ENCODE measurements at regions not wholly inside any gene's neighbourhood (a gene's known extent, or its start where the extent isn't known, plus 50 kb on each side); places are given as distances from the start of the nearest gene placed in this dataset.
A peak's percentile ranks its signal among the peaks of the same experiment; 100 is the strongest.
"Not testable (repeated sequence)": the region's sequence is repeated elsewhere in the genome, so short reads cannot be mapped to it uniquely, and the experiment has no call there.

DNA sequence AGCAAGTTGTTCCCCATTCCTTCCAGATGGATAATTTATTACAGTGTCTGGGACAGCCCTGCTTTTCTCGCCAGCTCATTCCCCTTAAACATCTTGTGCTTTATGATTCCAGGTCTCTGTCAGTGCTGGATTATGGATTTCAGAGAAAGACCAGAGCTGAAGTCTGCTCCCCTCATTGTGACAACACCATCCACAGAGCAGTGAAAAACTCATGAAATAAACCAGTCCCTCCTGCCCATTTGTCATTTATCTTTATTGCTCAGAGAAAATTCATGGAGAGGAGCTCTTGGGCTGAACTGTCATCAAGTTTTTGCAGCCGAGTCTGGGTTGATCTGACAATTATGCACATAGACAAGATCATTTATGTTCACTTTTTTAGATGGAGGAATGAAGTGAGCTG is 92.7 kb upstream of the GPR12 start:
- Histone ChIP-seq H2BK5ac (ENCODE audit: low read length) (no peak overlapping the region), H3K4ac (ENCODE audit: low read length) (no peak overlapping the region), H4K91ac (ENCODE audit: low read depth, low read length, poor library complexity) (no peak overlapping the region), H3K4me3 (ENCODE audit: low read length in 2 of 2) (no peak overlapping the region), H3K4me2 (ENCODE audit: insufficient read depth, low read length, poor library complexity, severe bottlenecking) (no peak overlapping the region), H2BK120ac (ENCODE audit: low read depth, low read length) (no peak overlapping the region), H3K36me3 (replicated peaks in 1 of 2; ENCODE audit: control insufficient read depth in 2 of 2, insufficient read depth in 2 of 2, low read length in 2 of 2) (no peaks in the 10 kb centered on the region), H3K27me3 (ENCODE audit: control insufficient read depth in 3 of 3, insufficient read depth in 3 of 3, low read depth in 1 of 3, low read length in 3 of 3) (peaks cover 0 to 7% (median 0%) of the 10 kb centered on the region in 3 experiments), H3K9me3 (replicated peaks in 1 of 2; ENCODE audit: control insufficient read depth in 2 of 2, insufficient read depth in 1 of 2, low read depth in 1 of 2, low read length in 2 of 2) (no peaks in the 10 kb centered on the region), H3K79me1 (ENCODE audit: low read depth, low read length) (no peaks in the 10 kb centered on the region), H3K23ac (ENCODE audit: low read depth, low read length, poor library complexity) (no peak overlapping the region), H2AK5ac (ENCODE audit: low read depth, low read length) (no peak overlapping the region), H4K8ac (ENCODE audit: low read depth, low read length) (no peak overlapping the region), H2BK12ac (ENCODE audit: low read length) (no peak overlapping the region), H2AFZ (ENCODE audit: low read length) (no peak overlapping the region), H3K14ac (ENCODE audit: low read length) (no peak overlapping the region), H3K4me1 (ENCODE audit: control insufficient read depth in 2 of 2, insufficient read depth in 1 of 2, low read depth in 1 of 2, low read length in 2 of 2) (peaks cover 0 to 3% of the 10 kb centered on the region in 2 donors), H3K27ac (replicated peaks; ENCODE audit: low read length) (no peak overlapping the region), H2BK15ac (ENCODE audit: low read length) (no peak overlapping the region), H3K9ac (ENCODE audit: low read depth, low read length, poor library complexity) (no peak overlapping the region), H3K18ac (ENCODE audit: low read length) (no peak overlapping the region)
- WGBS, 2 donors (ENCODE audit: extremely low coverage in 2 of 2, insufficient read length in 2 of 2, insufficient replicate concordance in 1 of 2), result no CpG with 5 or more reads among the region's 2 CpGs
- DNase-seq (ENCODE audit: low spot score), result no peak

- no peak overlapping the region for H2BK15ac ChIP-seq (ENCODE audit: low read length)
- no peaks in the 10 kb centered on the region for H3K36me3 ChIP-seq (replicated peaks in 1 of 2; ENCODE audit: control insufficient read depth in 2 of 2, insufficient read depth in 2 of 2, low read length in 2 of 2)
- no peaks in the 10 kb centered on the region for H3K9me3 ChIP-seq (replicated peaks in 1 of 2; ENCODE audit: control insufficient read depth in 2 of 2, insufficient read depth in 1 of 2, low read depth in 1 of 2, low read length in 2 of 2)
- no peak overlapping the region for H3K4me3 ChIP-seq (ENCODE audit: low read length in 2 of 2)
- H3K23ac ChIP-seq (ENCODE audit: low read depth, low read length, poor library complexity), result no peak overlapping the region
- H3K27me3 ChIP-seq (ENCODE audit: control insufficient read depth in 3 of 3, insufficient read depth in 3 of 3, low read depth in 1 of 3, low read length in 3 of 3), result no peaks in the 10 kb centered on the region
- no peak overlapping the region for H2BK120ac ChIP-seq (ENCODE audit: low read depth, low read length)
- no peak overlapping the region for H2BK12ac ChIP-seq (ENCODE audit: low read length)
- no peak overlapping the region for H2BK5ac ChIP-seq (ENCODE audit: low read length)
- no peak overlapping the region for H3K4me2 ChIP-seq (ENCODE audit: insufficient read depth, low read length, poor library complexity, severe bottlenecking)
- peak overlapping the region; percentile 0 for H3K27ac ChIP-seq (replicated peaks; ENCODE audit: low read length)
- no peak overlapping the region for H4K91ac ChIP-seq (ENCODE audit: low read depth, low read length, poor library complexity)
- peaks cover 0 to 2% of the 10 kb centered on the region in 2 donors for H3K4me1 ChIP-seq (ENCODE audit: control insufficient read depth in 2 of 2, insufficient read depth in 1 of 2, low read depth in 1 of 2, low read length in 2 of 2)
- no peak overlapping the region for H3K14ac ChIP-seq (ENCODE audit: low read length)
- no CpG with 5 or more reads among the region's 1 CpG for WGBS, 2 donors (ENCODE audit: extremely low coverage in 2 of 2, insufficient read length in 2 of 2, insufficient replicate concordance in 1 of 2)
- H2AK5ac ChIP-seq (ENCODE audit: low read depth, low read length), result no peak overlapping the region
- H3K4ac ChIP-seq (ENCODE audit: low read length), result no peak overlapping the region
- no peak overlapping the region for H4K8ac ChIP-seq (ENCODE audit: low read depth, low read length)
- H2AFZ ChIP-seq (ENCODE audit: low read length), result no peak overlapping the region
- H3K79me1 ChIP-seq (ENCODE audit: low read depth, low read length), result no peaks in the 10 kb centered on the region
- no peak overlapping the region for H3K18ac ChIP-seq (ENCODE audit: low read length)
- peak; percentile 15 for DNase-seq (ENCODE audit: low spot score)
- H3K9ac ChIP-seq (ENCODE audit: low read depth, low read length, poor library complexity), result no peak overlapping the region
Observed at GRCh38 chr13:26847281-26847680, 86.7 kb upstream of the GPR12 start.

- H3K9ac ChIP-seq (ENCODE audit: low read depth, low read length, poor library complexity); DNase-seq (ENCODE audit: low spot score); H4K8ac ChIP-seq (ENCODE audit: low read depth, low read length); H3K18ac ChIP-seq (ENCODE audit: low read length); H2BK15ac ChIP-seq (ENCODE audit: low read length); H2AFZ ChIP-seq (ENCODE audit: low read length); H2BK120ac ChIP-seq (ENCODE audit: low read depth, low read length); H2AK5ac ChIP-seq (ENCODE audit: low read depth, low read length); H3K9me3 ChIP-seq (replicated peaks in 1 of 2; ENCODE audit: control insufficient read depth in 2 of 2, insufficient read depth in 1 of 2, low read depth in 1 of 2, low read length in 2 of 2); H4K91ac ChIP-seq (ENCODE audit: low read depth, low read length, poor library complexity); H3K27ac ChIP-seq (replicated peaks; ENCODE audit: low read length); H2BK12ac ChIP-seq (ENCODE audit: low read length); H3K4me1 ChIP-seq (ENCODE audit: control insufficient read depth in 2 of 2, insufficient read depth in 1 of 2, low read depth in 1 of 2, low read length in 2 of 2); H3K27me3 ChIP-seq (ENCODE audit: control insufficient read depth in 3 of 3, insufficient read depth in 3 of 3, low read depth in 1 of 3, low read length in 3 of 3); H2BK5ac ChIP-seq (ENCODE audit: low read length); H3K23ac ChIP-seq (ENCODE audit: low read depth, low read length, poor library complexity); H3K4me2 ChIP-seq (ENCODE audit: insufficient read depth, low read length, poor library complexity, severe bottlenecking); H3K36me3 ChIP-seq (replicated peaks in 1 of 2; ENCODE audit: control insufficient read depth in 2 of 2, insufficient read depth in 2 of 2, low read length in 2 of 2); H3K4me3 ChIP-seq (ENCODE audit: low read length in 2 of 2); H3K79me1 ChIP-seq (ENCODE audit: low read depth, low read length); H3K14ac ChIP-seq (ENCODE audit: low read length); H3K4ac ChIP-seq (ENCODE audit: low read length): not testable (repeated sequence)
- WGBS, 2 donors (ENCODE audit: extremely low coverage in 2 of 2, insufficient read length in 2 of 2, insufficient replicate concordance in 1 of 2), result no CpG with 5 or more reads among the region's 7 CpGs
Observed at GRCh38 chr13:26845063-26845462, 84.5 kb upstream of the GPR12 start.

DNA sequence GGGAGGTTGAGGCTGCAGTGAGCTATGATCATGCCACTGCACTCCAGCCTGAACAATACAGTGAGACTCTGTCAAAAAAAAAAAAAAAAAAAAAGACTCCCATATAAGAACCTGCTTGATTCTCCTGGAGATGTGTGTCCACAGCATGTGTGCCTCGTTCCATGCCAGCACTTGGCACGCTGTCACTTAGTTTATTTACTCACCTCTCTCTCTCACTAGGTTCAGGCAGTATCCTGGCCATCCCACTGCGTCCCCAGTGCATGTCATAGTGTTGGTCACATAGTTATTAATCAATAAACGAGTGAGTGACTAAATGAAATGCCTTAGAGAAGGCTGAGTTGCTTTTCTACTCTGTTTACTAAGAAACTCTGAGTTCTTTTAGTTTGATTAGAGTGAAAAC is 79.1 kb upstream of the GPR12 start:
- Histone ChIP-seq H3K9ac (ENCODE audit: low read depth, low read length, poor library complexity) (no peak overlapping the region), H3K79me1 (ENCODE audit: low read depth, low read length) (no peaks in the 10 kb centered on the region), H3K9me3 (replicated peaks in 1 of 2; ENCODE audit: control insufficient read depth in 2 of 2, insufficient read depth in 1 of 2, low read depth in 1 of 2, low read length in 2 of 2) (no peaks in the 10 kb centered on the region), H3K27me3 (ENCODE audit: control insufficient read depth in 3 of 3, insufficient read depth in 3 of 3, low read depth in 1 of 3, low read length in 3 of 3) (peaks cover 0 to 3% (median 0%) of the 10 kb centered on the region in 3 experiments), H3K23ac (ENCODE audit: low read depth, low read length, poor library complexity) (no peak overlapping the region), H4K8ac (ENCODE audit: low read depth, low read length) (no peak overlapping the region), H3K14ac (ENCODE audit: low read length) (no peak overlapping the region), H2BK12ac (ENCODE audit: low read length) (no peak overlapping the region), H3K4me2 (ENCODE audit: insufficient read depth, low read length, poor library complexity, severe bottlenecking) (no peak overlapping the region), H3K36me3 (replicated peaks in 1 of 2; ENCODE audit: control insufficient read depth in 2 of 2, insufficient read depth in 2 of 2, low read length in 2 of 2) (no peaks in the 10 kb centered on the region), H2AK5ac (ENCODE audit: low read depth, low read length) (no peak overlapping the region), H3K4me1 (ENCODE audit: control insufficient read depth in 2 of 2, insufficient read depth in 1 of 2, low read depth in 1 of 2, low read length in 2 of 2) (peaks cover 0 to 2% of the 10 kb centered on the region in 2 donors), H2BK120ac (ENCODE audit: low read depth, low read length) (no peak overlapping the region), H3K27ac (replicated peaks; ENCODE audit: low read length) (no peak overlapping the region), H2BK5ac (ENCODE audit: low read length) (no peak overlapping the region), H2AFZ (ENCODE audit: low read length) (no peak overlapping the region), H3K4me3 (ENCODE audit: low read length in 2 of 2) (no peak overlapping the region), H3K18ac (ENCODE audit: low read length) (no peak overlapping the region), H2BK15ac (ENCODE audit: low read length) (no peak overlapping the region), H4K91ac (ENCODE audit: low read depth, low read length, poor library complexity) (no peak overlapping the region), H3K4ac (ENCODE audit: low read length) (no peak overlapping the region)
- no peak for DNase-seq (ENCODE audit: low spot score)
- no CpG with 5 or more reads among the region's 4 CpGs for WGBS, 2 donors (ENCODE audit: extremely low coverage in 2 of 2, insufficient read length in 2 of 2, insufficient replicate concordance in 1 of 2)

All from neuronal stem cell (in vitro differentiated cells).